Mesenchymal stem cell (in vitro differentiated cells and primary cell): ENCODE measurements at regions not wholly inside any gene's neighbourhood (a gene's known extent, or its start where the extent isn't known, plus 50 kb on each side); places are given as distances from the start of the nearest gene placed in this dataset.

Experiments used
- DNase-seq: peaks from one replicate; pipeline ENCODE4 v3.0.0-alpha.2; 2013
- H2AFZ ChIP-seq: one replicate; pipeline ENCODE4 v1.6.1; 2013; ENCODE audit warnings: low read depth, mild to moderate bottlenecking, control low read depth, inconsistent platforms, low read length, moderate library complexity
- H2AK5ac ChIP-seq: 2 replicates; pipeline ENCODE4 v1.6.1; 2013; ENCODE audit warnings: low read length, moderate library complexity, mild to moderate bottlenecking, inconsistent platforms; ENCODE audit not compliant: severe bottlenecking
- H2BK120ac ChIP-seq: one replicate; pipeline ENCODE4 v1.6.1; 2013; ENCODE audit warnings: low read depth, mild to moderate bottlenecking, inconsistent platforms, low read length, moderate library complexity
- H2BK12ac ChIP-seq, 2 experiments: one replicate each; pipeline ENCODE4 v1.6.1; 2013; ENCODE audit warnings: inconsistent platforms in 2 of 2, low read length in 2 of 2, mild to moderate bottlenecking in 2 of 2, moderate library complexity in 2 of 2, control low read depth in 1 of 2
- H2BK15ac ChIP-seq: one replicate; pipeline ENCODE4 v1.6.1; 2013; ENCODE audit warnings: mild to moderate bottlenecking, low read depth, inconsistent platforms; ENCODE audit not compliant: poor library complexity, severe bottlenecking
- H2BK5ac ChIP-seq: 2 replicates; pipeline ENCODE4 v1.6.1; 2013; ENCODE audit warnings: low read depth, mild to moderate bottlenecking, low read length, control low read depth, inconsistent platforms; ENCODE audit not compliant: poor library complexity, severe bottlenecking
- H3K14ac ChIP-seq, 2 experiments: one replicate each; pipeline ENCODE4 v1.6.1; 2013; ENCODE audit warnings: inconsistent platforms in 2 of 2, low read length in 2 of 2, control low read depth in 1 of 2, mild to moderate bottlenecking in 1 of 2, moderate library complexity in 1 of 2
- H3K18ac ChIP-seq, 2 experiments: one replicate each; pipeline ENCODE4 v1.6.1; 2013; ENCODE audit warnings: inconsistent platforms in 2 of 2, low read length in 2 of 2, control low read depth in 1 of 2, low read depth in 1 of 2, mild to moderate bottlenecking in 1 of 2
- H3K23ac ChIP-seq, 2 experiments: one replicate each; pipeline ENCODE4 v1.6.1; 2013; ENCODE audit warnings: inconsistent platforms in 2 of 2, low read length in 2 of 2, mild to moderate bottlenecking in 2 of 2, moderate library complexity in 2 of 2, control low read depth in 1 of 2
- H3K27ac ChIP-seq: 2 replicates; pipeline ENCODE4 v1.5.1; 2013; ENCODE audit warnings: mild to moderate bottlenecking, moderate library complexity, low read length, control low read depth, inconsistent platforms; ENCODE audit not compliant: poor library complexity, severe bottlenecking
- H3K27me3 ChIP-seq, 2 experiments: 2 replicates each; pipeline versions ENCODE4 v1.6.1 to v1.7.0; 2013; ENCODE audit warnings: low read length in 2 of 2, mild to moderate bottlenecking in 2 of 2, moderate library complexity in 2 of 2, control low read depth in 1 of 2, inconsistent platforms in 1 of 2; ENCODE audit not compliant: control insufficient read depth in 1 of 2, insufficient read depth in 1 of 2
- H3K36me3 ChIP-seq, 2 experiments: 2 replicates each; pipeline versions ENCODE4 v1.6.1 to v1.7.0; 2013; ENCODE audit warnings: low read length in 2 of 2, control low read depth in 1 of 2, inconsistent platforms in 1 of 2, low read depth in 1 of 2, mild to moderate bottlenecking in 1 of 2; ENCODE audit not compliant: insufficient read depth in 2 of 2, control insufficient read depth in 1 of 2
- H3K4ac ChIP-seq, 2 experiments: one replicate each; pipeline ENCODE4 v1.6.1; 2013; ENCODE audit warnings: inconsistent platforms in 2 of 2, low read length in 2 of 2, mild to moderate bottlenecking in 2 of 2, moderate library complexity in 2 of 2, control low read depth in 1 of 2, low read depth in 1 of 2
- H3K4me1 ChIP-seq: 2 replicates; pipeline ENCODE4 v1.6.1; 2013; ENCODE audit warnings: low read depth, low read length, control low read depth; ENCODE audit not compliant: control insufficient read depth, insufficient read depth
- H3K4me2 ChIP-seq: 2 replicates; pipeline ENCODE4 v1.6.1; 2013; ENCODE audit warnings: low read length, mild to moderate bottlenecking, inconsistent platforms; ENCODE audit not compliant: poor library complexity, severe bottlenecking
- H3K4me3 ChIP-seq, 2 experiments: 2 replicates each; pipeline versions ENCODE4 v1.5.1 to v1.7.0; 2013; ENCODE audit warnings: low read length in 2 of 2, mild to moderate bottlenecking in 2 of 2, control low read depth in 1 of 2, low read depth in 1 of 2; ENCODE audit not compliant: insufficient read depth in 1 of 2
- H3K79me1 ChIP-seq: replicated peaks from 2 replicates; pipeline ENCODE4 v1.6.1; 2013; ENCODE audit warnings: mild to moderate bottlenecking, control low read depth, low read length, inconsistent platforms; ENCODE audit not compliant: poor library complexity, severe bottlenecking
- H3K9ac ChIP-seq: 2 replicates; pipeline ENCODE4 v1.7.0; 2013; ENCODE audit warnings: mild to moderate bottlenecking, low read length, moderate library complexity
- H3K9me3 ChIP-seq: 2 replicates; pipeline ENCODE4 v1.7.0; 2013; ENCODE audit warnings: mild to moderate bottlenecking, low read length; ENCODE audit not compliant: control insufficient read depth
- H4K8ac ChIP-seq: one replicate; pipeline ENCODE4 v1.6.1; 2013; ENCODE audit warnings: inconsistent platforms, mild to moderate bottlenecking, low read length, moderate library complexity
- H4K91ac ChIP-seq: one replicate; pipeline ENCODE4 v1.6.1; 2013; ENCODE audit warnings: mild to moderate bottlenecking, low read length, inconsistent platforms
- WGBS: methylation state at CpG from one replicate; pipeline ENCODE4 v1.1.7; 2013; ENCODE audit warnings: mixed read lengths; 5-methylcytosine and 5-hydroxymethylcytosine counted together

DNA sequence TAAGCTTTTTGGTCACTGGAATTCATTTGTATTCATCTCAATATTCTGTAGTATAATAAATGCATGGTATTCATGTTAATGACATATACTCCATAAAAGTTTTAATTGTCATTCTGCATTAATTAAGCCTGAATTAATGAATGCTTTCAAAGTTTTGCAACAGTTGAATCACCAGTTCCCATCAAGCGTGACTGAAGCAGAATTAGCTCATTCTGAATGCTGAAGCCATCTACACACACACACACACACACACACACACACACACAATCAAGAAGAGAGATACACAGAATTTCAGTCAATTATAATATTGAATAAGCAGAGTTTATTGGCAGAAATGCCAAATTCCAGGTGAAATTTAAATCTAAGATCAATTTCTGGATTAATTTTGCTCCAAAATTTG is 252.1 kb upstream of the KCNMB2 start:
- no peak overlapping the region for H2BK15ac ChIP-seq
- WGBS = 100% methylated on average over 1 of the region's 1 CpG
- no peaks in the 10 kb centered on the region for H3K79me1 ChIP-seq
- H2BK5ac ChIP-seq = no peak overlapping the region
- H3K27ac ChIP-seq = no peak overlapping the region
- H3K4ac ChIP-seq = no peak overlapping the region
- H2AFZ ChIP-seq = no peak overlapping the region
- no peak overlapping the region for H2BK12ac ChIP-seq
- peaks cover 38% of the 10 kb centered on the region for H3K9me3 ChIP-seq
- H3K14ac ChIP-seq = no peak overlapping the region
- no peaks in the 10 kb centered on the region for H3K4me1 ChIP-seq
- no peak overlapping the region for H2BK120ac ChIP-seq
- no peak overlapping the region for H3K9ac ChIP-seq
- H3K27me3 ChIP-seq = no peaks in the 10 kb centered on the region
- H3K18ac ChIP-seq = no peak overlapping the region
- H3K23ac ChIP-seq = no peak overlapping the region
- no peak overlapping the region for H4K91ac ChIP-seq
- no peak overlapping the region for H4K8ac ChIP-seq
- no peak for DNase-seq
- H2AK5ac ChIP-seq = no peak overlapping the region
- H3K4me2 ChIP-seq = no peak overlapping the region
- no peak overlapping the region for H3K4me3 ChIP-seq
- H3K36me3 ChIP-seq = no peaks in the 10 kb centered on the region

DNA sequence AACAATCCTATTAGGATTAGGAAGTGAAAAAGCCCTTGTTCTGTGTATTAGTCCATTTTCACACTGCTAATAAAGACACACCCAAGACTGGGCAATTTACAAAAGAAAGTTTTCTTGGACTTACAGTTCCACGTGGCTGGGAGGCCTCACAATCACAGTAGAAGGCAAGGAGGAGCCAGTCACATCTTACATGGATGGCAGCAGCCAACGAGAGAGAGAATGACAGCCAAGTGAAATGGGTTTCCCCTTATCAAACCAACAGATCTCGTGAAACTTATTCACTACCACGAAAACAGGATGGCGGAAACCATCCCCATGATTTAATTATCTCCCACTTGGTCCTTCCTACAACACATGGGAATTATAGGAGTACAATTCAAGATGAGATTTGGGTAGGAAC is 248.2 kb upstream of the KCNMB2 start:
- Histone ChIP-seq H2AK5ac (no peak overlapping the region), H2AFZ (no peak overlapping the region), H3K4me3 (no peak overlapping the region), H3K14ac (no peak overlapping the region), H4K8ac (no peak overlapping the region), H3K23ac (no peak overlapping the region), H2BK12ac (no peak overlapping the region), H3K27ac (no peak overlapping the region), H4K91ac (no peak overlapping the region), H3K36me3 (no peaks in the 10 kb centered on the region), H3K4me1 (no peaks in the 10 kb centered on the region), H2BK15ac (no peak overlapping the region), H2BK5ac (no peak overlapping the region), H3K79me1 (no peaks in the 10 kb centered on the region), H3K4ac (no peak overlapping the region), H3K9ac (no peak overlapping the region), H3K18ac (no peak overlapping the region), H3K27me3 (no peaks in the 10 kb centered on the region), H3K9me3 (peaks cover 8% of the 10 kb centered on the region), H3K4me2 (no peak overlapping the region), H2BK120ac (no peak overlapping the region)
- 89% methylated on average over 5 of the region's 5 CpGs for whole genome bisulfite sequencing
- no peak for DNase-seq

DNA sequence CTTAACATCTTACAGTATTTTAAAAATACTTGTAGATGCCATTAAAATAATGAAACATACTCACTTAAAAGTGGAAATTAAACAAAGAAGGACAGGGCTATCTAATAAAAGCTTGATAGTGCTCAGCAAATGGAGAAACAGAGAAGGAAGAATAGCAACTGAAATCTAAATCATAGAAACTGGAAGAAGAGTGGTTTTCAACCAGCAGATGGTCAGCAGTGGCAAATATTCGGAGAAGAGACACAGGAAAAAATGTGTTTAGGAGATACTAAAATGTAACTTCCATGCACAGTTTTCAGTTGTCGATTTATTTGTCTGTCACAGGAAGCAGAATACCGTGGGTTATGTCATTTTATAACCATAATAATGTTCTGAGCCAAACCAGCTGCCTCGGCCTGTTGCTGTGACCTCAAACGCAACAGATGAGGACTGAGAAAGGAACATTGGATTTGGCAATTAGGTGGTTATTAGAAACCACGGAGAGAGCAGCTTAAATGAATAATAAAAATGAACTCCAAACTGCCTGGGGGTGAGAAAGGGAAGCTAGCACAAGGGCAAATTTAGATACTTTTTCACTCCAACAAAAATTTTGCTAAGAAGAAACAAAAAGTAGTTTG is 246.6 kb upstream of the KCNMB2 start:
- H3K79me1 ChIP-seq = no peaks in the 10 kb centered on the region
- H3K9ac ChIP-seq = peak overlapping the region; percentile 23
- H4K91ac ChIP-seq = no peak overlapping the region
- no peak overlapping the region for H2BK120ac ChIP-seq
- no peak overlapping the region for H3K23ac ChIP-seq
- H2AFZ ChIP-seq = no peak overlapping the region
- H4K8ac ChIP-seq = no peak overlapping the region
- no peak overlapping the region for H3K27ac ChIP-seq
- no peak overlapping the region for H3K4me3 ChIP-seq
- peaks cover 8% of the 10 kb centered on the region for H3K9me3 ChIP-seq
- no peaks in the 10 kb centered on the region for H3K36me3 ChIP-seq
- WGBS = 31% methylated on average over 6 of the region's 6 CpGs
- no peak overlapping the region for H2BK12ac ChIP-seq
- peak; percentile 38 for DNase-seq
- H3K4ac ChIP-seq = no peak overlapping the region
- H3K27me3 ChIP-seq = no peaks in the 10 kb centered on the region
- H2BK15ac ChIP-seq = no peak overlapping the region
- H2BK5ac ChIP-seq = no peak overlapping the region
- H3K18ac ChIP-seq = no peak overlapping the region
- no peaks in the 10 kb centered on the region for H3K4me1 ChIP-seq
- H3K14ac ChIP-seq = no peak overlapping the region
- H2AK5ac ChIP-seq = no peak overlapping the region
- H3K4me2 ChIP-seq = no peak overlapping the region

DNA sequence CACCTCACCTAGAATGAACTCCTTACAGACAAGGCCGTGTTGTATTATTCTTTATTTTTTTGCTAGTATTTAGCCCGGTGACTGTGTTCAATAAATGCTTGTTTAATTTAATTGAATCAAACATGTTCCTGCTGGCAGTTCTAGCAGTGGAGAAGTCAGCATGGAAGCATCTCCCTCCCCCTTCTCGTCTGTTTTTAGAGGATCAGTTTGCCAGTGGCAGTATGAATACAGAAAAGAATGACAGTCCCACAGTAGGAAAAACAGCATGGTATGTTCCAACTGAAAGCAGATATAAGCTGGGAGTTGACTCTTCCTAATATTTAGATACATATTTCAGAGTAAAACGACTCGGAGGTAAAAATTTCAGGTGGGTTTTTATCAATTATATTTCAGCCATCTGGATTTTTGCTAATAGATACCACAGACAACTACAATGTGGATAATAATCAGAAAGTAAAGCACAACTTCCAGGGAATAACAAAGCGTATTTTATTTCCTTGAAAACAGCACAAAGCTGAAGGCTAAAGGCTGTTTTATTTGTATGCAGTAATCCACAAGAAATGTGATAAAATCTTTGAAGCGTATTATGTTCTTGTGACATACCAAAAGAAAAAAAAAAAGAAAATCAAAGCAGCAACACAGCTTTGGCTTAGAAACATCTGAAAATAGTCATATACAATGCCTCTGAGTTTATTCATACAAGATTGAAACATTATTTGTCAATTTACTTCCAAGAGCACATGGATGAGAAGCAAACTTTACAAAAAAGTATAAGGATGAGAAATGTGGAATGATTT is 244.5 kb upstream of the KCNMB2 start:
- WGBS = 90% methylated on average over 4 of the region's 7 CpGs

More for the DNA sequence above, 244.5 kb upstream of the KCNMB2 start:
- Histone ChIP-seq H4K91ac (no peak overlapping the region), H2BK12ac (no peak overlapping the region), H2AK5ac (no peak overlapping the region), H3K4me1 (no peaks in the 10 kb centered on the region), H4K8ac (no peak overlapping the region), H3K27ac (no peak overlapping the region), H2BK5ac (no peak overlapping the region), H3K79me1 (no peaks in the 10 kb centered on the region), H3K9me3 (peaks cover 8% of the 10 kb centered on the region), H3K18ac (no peak overlapping the region), H2BK120ac (no peak overlapping the region), H3K4me3 (no peak overlapping the region), H3K36me3 (no peaks in the 10 kb centered on the region), H3K27me3 (no peaks in the 10 kb centered on the region), H3K23ac (no peak overlapping the region), H3K14ac (no peak overlapping the region), H3K9ac (no peak overlapping the region), H3K4ac (no peak overlapping the region), H2AFZ (no peak overlapping the region), H2BK15ac (no peak overlapping the region), H3K4me2 (no peak overlapping the region)
- DNase-seq = no peak
